A549 (cell line): ENCODE measurements at regions not wholly inside any gene's neighbourhood (a gene's known extent, or its start where the extent isn't known, plus 50 kb on each side); places are given as distances from the start of the nearest gene placed in this dataset.

Experiments used
- ATAC-seq, 2 experiments: fragments of 200-7000 bp in 1 of 2; fragments of >200 bp in 1 of 2; cut with Nextera tagmentation in 1 of 2; cut with Tn5 transposase in 1 of 2; 3 replicates each; pipeline versions ENCODE4 v1.8.0 to v1.9.1; 2018 to 2020; ENCODE audit warnings: mild to moderate bottlenecking in 1 of 2, moderate library complexity in 1 of 2
- CTCF ChIA-PET: fragments of 300-600 bp; sonication (Branson Sonifier 250); formaldehyde crosslinking; extraction: SDS; loops from one replicate; lab custom pipeline; 2021; ENCODE audit warnings: antibody characterized with exemption, inconsistent platforms; lab: Yijun Ruan, JAX
- POLR2A ChIA-PET: fragments of 350-600 bp; formaldehyde crosslinking; extraction: SDS; loops from one replicate; lab custom pipeline; 2021; ENCODE audit warnings: antibody characterized with exemption, inconsistent platforms; lab: Yijun Ruan, JAX
- DNase-seq, 2 experiments: peaks; one replicate each; pipeline versions ENCODE4 v3.0.0 to v3.0.0-alpha.2; 2011 to 2016; ENCODE audit warnings: low read depth in 1 of 2, low spot score in 1 of 2
- FAIRE-seq: peaks from 2 replicates; lab custom pipeline; 2011; peaks lifted over from hg19 to GRCh38; lab: Jason Lieb, UNC
- H3K27ac ChIP-seq, 2 experiments: fragments of >200 bp; sonication (Bioruptor Twin); formaldehyde crosslinking; 3 replicates each; pipeline ENCODE4 v1.5.1; 2016 to 2017
- H3K4me1 ChIP-seq: fragments of >200 bp; sonication (Bioruptor Twin); formaldehyde crosslinking; 3 replicates; pipeline ENCODE4 v1.6.1; 2016
- H3K4me2 ChIP-seq: fragments of >200 bp; sonication (Bioruptor Twin); formaldehyde crosslinking; 3 replicates; pipeline ENCODE4 v1.6.1; 2016
- H3K4me3 ChIP-seq: fragments of >200 bp; sonication (Bioruptor Twin); formaldehyde crosslinking; 3 replicates; pipeline ENCODE4 v1.5.1; 2016
- H3K9me3 ChIP-seq: fragments of >200 bp; sonication (Bioruptor Twin); formaldehyde crosslinking; 3 replicates; pipeline ENCODE4 v1.6.1; 2016
- BCL3 ChIP-seq: fragments of >200 bp; sonication (Bioruptor Twin); formaldehyde crosslinking; IDR thresholded peaks from 3 replicates; pipeline ENCODE4 v1.6.1; 2016
- BHLHE40 ChIP-seq: IDR thresholded peaks from 2 replicates; pipeline ENCODE4 v1.6.1; 2012; ENCODE audit warnings: low read depth, low read length, inconsistent platforms
- CBX2 ChIP-seq: fragments of 200-600 bp; sonication (generic); IDR thresholded peaks from 2 replicates; pipeline ENCODE4 v1.6.1; 2016; ENCODE audit warnings: low read depth, mild to moderate bottlenecking, borderline replicate concordance
- CEBPB ChIP-seq, 2 experiments: fragments of >200 bp in 1 of 2; sonication (Bioruptor Twin) in 1 of 2; formaldehyde crosslinking in 1 of 2; IDR thresholded peaks; 2 replicates each; pipeline ENCODE4 v1.6.1; 2012 to 2016
- EHF ChIP-seq: fragments of 250-450 bp; sonication (Bioruptor Pico); IDR thresholded peaks from 2 replicates; pipeline ENCODE4 v1.5.0; 2020; ENCODE audit warnings: mild to moderate bottlenecking
- ELK1 ChIP-seq: fragments of 150-350 bp; IDR thresholded peaks from 2 replicates; pipeline ENCODE4 v1.6.1; 2014; ENCODE audit warnings: low read depth, mild to moderate bottlenecking, low read length
- FOXS1 ChIP-seq: fragments of 250-450 bp; sonication (Bioruptor Pico); IDR thresholded peaks from 2 replicates; pipeline ENCODE4 v1.5.0; 2020; ENCODE audit warnings: mild to moderate bottlenecking, moderate library complexity
- GATA3 ChIP-seq: IDR thresholded peaks from 2 replicates; pipeline ENCODE4 v1.6.1; 2012; ENCODE audit warnings: borderline replicate concordance
- HEYL ChIP-seq: fragments of 250-450 bp; sonication (Bioruptor Pico); IDR thresholded peaks from 2 replicates; pipeline ENCODE4 v1.8.0; 2021; ENCODE audit warnings: mild to moderate bottlenecking, moderate library complexity
- HOXB5 ChIP-seq: fragments of 250-450 bp; sonication (Bioruptor Pico); IDR thresholded peaks from 2 replicates; pipeline ENCODE4 v1.5.0; 2020; ENCODE audit warnings: mild to moderate bottlenecking, moderate library complexity
- JUN ChIP-seq, 2 experiments: fragments of >200 bp; sonication (Bioruptor Twin); formaldehyde crosslinking; IDR thresholded peaks; 2 replicates in 1 of 2; 3 replicates in 1 of 2; pipeline ENCODE4 v1.6.1; 2016 to 2017
- MAFK ChIP-seq: fragments of 450-650 bp; IDR thresholded peaks from 2 replicates; pipeline ENCODE4 v1.6.1; 2014; ENCODE audit not compliant: partially characterized antibody
- MAX ChIP-seq: IDR thresholded peaks from 2 replicates; pipeline ENCODE4 v1.6.1; 2012
- POLR2AphosphoS2 ChIP-seq: conservative IDR thresholded peaks from 2 replicates; pipeline ENCODE4 v1.6.1; 2012; ENCODE audit warnings: low read length, improper control_type of control experiment, inconsistent platforms
- RAD21 ChIP-seq, 2 experiments: fragments of >200 bp in 1 of 2; sonication (Bioruptor Twin) in 1 of 2; formaldehyde crosslinking in 1 of 2; IDR thresholded peaks in 1 of 2; conservative IDR thresholded peaks in 1 of 2; 2 replicates in 1 of 2; 3 replicates in 1 of 2; pipeline ENCODE4 v1.6.1; 2012 to 2018; ENCODE audit warnings: inconsistent platforms in 1 of 2
- ZC3H11A ChIP-seq: fragments of 450-650 bp; IDR thresholded peaks from 2 replicates; pipeline ENCODE4 v1.6.1; 2014; ENCODE audit warnings: antibody characterized with exemption, mild to moderate bottlenecking
- ZNF302 ChIP-seq: fragments of 250-450 bp; sonication (Bioruptor Pico); IDR thresholded peaks from 2 replicates; pipeline ENCODE4 v1.9.0; 2021; ENCODE audit warnings: inconsistent platforms, mild to moderate bottlenecking, moderate library complexity
- ZSCAN20 ChIP-seq: fragments of 250-450 bp; sonication (Bioruptor Pico); IDR thresholded peaks from 2 replicates; pipeline ENCODE4 v1.8.0; 2022; ENCODE audit warnings: mild to moderate bottlenecking, moderate library complexity
- WGBS: methylation state at CpG from one replicate; pipeline ENCODE4 v1.1.6; 2017; ENCODE audit errors: missing lambda C conversion rate; 5-methylcytosine and 5-hydroxymethylcytosine counted together
- TF ChIP-seq, protein P1 (sequence below): fragments of 250-450 bp; sonication (Bioruptor Pico); IDR thresholded peaks from 2 replicates; pipeline ENCODE4 v1.5.0; 2021; ENCODE audit warnings: mild to moderate bottlenecking, moderate library complexity, borderline replicate concordance
- TF ChIP-seq, protein P2 (sequence below): fragments of 450-650 bp; IDR thresholded peaks from 2 replicates; pipeline ENCODE4 v1.6.1; 2014; ENCODE audit warnings: antibody characterized with exemption

- H3K9me3 ChIP-seq: no peaks in the 10 kb centered on the region
- no peak for TF ChIP-seq HOXB5 (CRISPR knock-in tag)
- no peak for TF ChIP-seq BCL3
- TF ChIP-seq ZC3H11A: no peak
- TF ChIP-seq CBX2: no peak
- no peak for FAIRE-seq
- DNase-seq: no peak
- WGBS: 2% methylated on average over 14 of the region's 14 CpGs
- ChIA-PET CTCF (no interaction called here), POLR2A (no interaction called here)
- H3K4me1 ChIP-seq: no peaks in the 10 kb centered on the region
- H3K4me3 ChIP-seq: no peak overlapping the region
- ATAC-seq: no peak
- H3K4me2 ChIP-seq: no peak overlapping the region
- no peak overlapping the region for H3K27ac ChIP-seq
Observed at GRCh38 chr22:49673048-49673447, 154.6 kb downstream of the BRD1 start.

- Histone ChIP-seq H3K9me3 (no peaks in the 10 kb centered on the region), H3K27ac (no peak overlapping the region), H3K4me3 (no peak overlapping the region), H3K4me1 (no peaks in the 10 kb centered on the region), H3K4me2 (no peak overlapping the region)
- TF ChIP-seq, protein P1, sequence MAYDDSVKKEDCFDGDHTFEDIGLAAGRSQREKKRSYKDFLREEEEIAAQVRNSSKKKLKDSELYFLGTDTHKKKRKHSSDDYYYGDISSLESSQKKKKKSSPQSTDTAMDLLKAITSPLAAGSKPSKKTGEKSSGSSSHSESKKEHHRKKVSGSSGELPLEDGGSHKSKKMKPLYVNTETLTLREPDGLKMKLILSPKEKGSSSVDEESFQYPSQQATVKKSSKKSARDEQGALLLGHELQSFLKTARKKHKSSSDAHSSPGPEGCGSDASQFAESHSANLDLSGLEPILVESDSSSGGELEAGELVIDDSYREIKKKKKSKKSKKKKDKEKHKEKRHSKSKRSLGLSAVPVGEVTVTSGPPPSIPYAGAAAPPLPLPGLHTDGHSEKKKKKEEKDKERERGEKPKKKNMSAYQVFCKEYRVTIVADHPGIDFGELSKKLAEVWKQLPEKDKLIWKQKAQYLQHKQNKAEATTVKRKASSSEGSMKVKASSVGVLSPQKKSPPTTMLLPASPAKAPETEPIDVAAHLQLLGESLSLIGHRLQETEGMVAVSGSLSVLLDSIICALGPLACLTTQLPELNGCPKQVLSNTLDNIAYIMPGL (CRISPR knock-in tag): no peak
- no peak for TF ChIP-seq CEBPB (IDR thresholded peaks at IDR 0.05)
- TF ChIP-seq JUN (IDR thresholded peaks at IDR 0.05): no peak
- no peak for TF ChIP-seq MAX
- TF ChIP-seq POLR2AphosphoS2: no peak
- no peak for TF ChIP-seq ZSCAN20
- no peak for TF ChIP-seq BHLHE40
- no peak for TF ChIP-seq EHF (CRISPR knock-in tag)
- TF ChIP-seq, protein P2, sequence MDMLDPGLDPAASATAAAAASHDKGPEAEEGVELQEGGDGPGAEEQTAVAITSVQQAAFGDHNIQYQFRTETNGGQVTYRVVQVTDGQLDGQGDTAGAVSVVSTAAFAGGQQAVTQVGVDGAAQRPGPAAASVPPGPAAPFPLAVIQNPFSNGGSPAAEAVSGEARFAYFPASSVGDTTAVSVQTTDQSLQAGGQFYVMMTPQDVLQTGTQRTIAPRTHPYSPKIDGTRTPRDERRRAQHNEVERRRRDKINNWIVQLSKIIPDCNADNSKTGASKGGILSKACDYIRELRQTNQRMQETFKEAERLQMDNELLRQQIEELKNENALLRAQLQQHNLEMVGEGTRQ: no peak
- TF ChIP-seq HEYL (CRISPR knock-in tag): no peak
- TF ChIP-seq MAFK: no peak
- no peak for TF ChIP-seq RAD21 (conservative IDR thresholded peaks at IDR 0.05 in 1 of 2, IDR thresholded peaks at IDR 0.05 in 1 of 2)
- TF ChIP-seq ELK1: no peak
- TF ChIP-seq FOXS1 (CRISPR knock-in tag): no peak
- ATAC-seq: no peak
- ChIA-PET POLR2A (no interaction called here), CTCF (no interaction called here)
- 6% methylated on average over 3 of the region's 17 CpGs for WGBS
- no peak for DNase-seq
- no peak for FAIRE-seq
Observed at GRCh38 chr22:49672014-49672516, 155.6 kb downstream of the BRD1 start.

GRCh38 chr22:49671331-49672013 lies 156.2 kb downstream of the BRD1 start:
- FAIRE-seq (no peak), ATAC-seq (no peak), DNase-seq (no peak)
- no peak overlapping the region for H3K4me3 ChIP-seq
- CTCF ChIA-PET: no interaction called here
- no peaks in the 10 kb centered on the region for H3K9me3 ChIP-seq
- WGBS: 48% methylated on average over 24 of the region's 28 CpGs
- H3K4me2 ChIP-seq: no peak overlapping the region
- no peaks in the 10 kb centered on the region for H3K4me1 ChIP-seq
- no peak overlapping the region for H3K27ac ChIP-seq
- TF ChIP-seq JUN (IDR thresholded peaks at IDR 0.05) (no peak), GATA3 (no peak), POLR2AphosphoS2 (no peak), ZNF302 (CRISPR knock-in tag) (no peak)
- TF ChIP-seq, protein P1 (CRISPR knock-in tag): no peak
- POLR2A ChIA-PET: no interaction called here
